Kidney (tissue), 13 donors: ENCODE measurements at regions not wholly inside any gene's neighbourhood (a gene's known extent, or its start where the extent isn't known, plus 50 kb on each side); places are given as distances from the start of the nearest gene placed in this dataset.

Experiments
- DNase-seq, 5 donors: peaks; one replicate each; pipeline ENCODE4 v3.0.0-alpha.2; 2013 to 2020
- FAIRE-seq: peaks from 2 replicates; lab custom pipeline; 2012; peaks lifted over from hg19 to GRCh38; lab: Jason Lieb, UNC
- H3K27ac ChIP-seq, 2 donors: one replicate each; pipeline ENCODE4 v1.7.0; 2013; ENCODE audit warnings: low read depth in 2 of 2, low read length in 2 of 2, inconsistent platforms in 1 of 2
- H3K27me3 ChIP-seq: one replicate; pipeline ENCODE4 v1.7.1; 2013; ENCODE audit warnings: low read length, inconsistent platforms; ENCODE audit not compliant: control insufficient read depth, insufficient read depth
- H3K36me3 ChIP-seq, 3 donors: one replicate each; pipeline versions ENCODE4 v1.7.0 to v1.7.1; 2013; ENCODE audit warnings: low read length in 3 of 3, control low read depth in 1 of 3, inconsistent platforms in 1 of 3; ENCODE audit not compliant: insufficient read depth in 3 of 3, control insufficient read depth in 2 of 3
- H3K4me1 ChIP-seq, 3 donors: one replicate each; pipeline versions ENCODE4 v1.7.0 to v1.7.1; 2013; ENCODE audit warnings: low read length in 3 of 3, inconsistent platforms in 1 of 3, low read depth in 1 of 3; ENCODE audit not compliant: control insufficient read depth in 2 of 3, insufficient read depth in 2 of 3
- H3K4me3 ChIP-seq, 3 donors: one replicate each; pipeline versions ENCODE4 v1.7.0 to v1.8.1; 2013; ENCODE audit warnings: low read length in 3 of 3, control low read depth in 1 of 3, inconsistent platforms in 1 of 3
- H3K9ac ChIP-seq, 3 donors: one replicate each; pipeline versions ENCODE4 v1.7.0 to v1.7.1; 2013; ENCODE audit warnings: low read length in 3 of 3, control low read depth in 1 of 3, inconsistent platforms in 1 of 3
- H3K9me3 ChIP-seq, 3 donors: one replicate each; pipeline versions ENCODE4 v1.7.0 to v1.7.1; 2013; ENCODE audit warnings: low read length in 3 of 3, control low read depth in 1 of 3, inconsistent platforms in 1 of 3; ENCODE audit not compliant: control insufficient read depth in 2 of 3, insufficient read depth in 1 of 3
- intact Hi-C: fragments of 100-400 bp; cut with DNase I; formaldehyde crosslinking; loops from one replicate; pipeline ENCODE4 v1.11.1; 2022
- TF ChIP-seq, protein P1 (sequence below): IDR thresholded peaks from 3 replicates; pipeline ENCODE4 v1.5.1; 2012; ENCODE audit warnings: mild to moderate bottlenecking, moderate library complexity, borderline replicate concordance; ENCODE audit not compliant: insufficient read depth; ENCODE audit errors: extremely low read depth
- donor health status: control.
- donor health status: control.
- donor health status: control.
- donor health status: control.
- donor health status: control.
- donor health status: DM: yes; HTN: yes; CAD: no.
- donor health status: Normal renal cell carcinoma (clear cell type).

GRCh38 chrX:17968367-17968766 lies 107.3 kb upstream of the RAI2 start:
- H3K9me3 ChIP-seq = no peaks in the 10 kb centered on the region
- H3K9ac ChIP-seq = no peak overlapping the region
- FAIRE-seq = no peak
- no peak overlapping the region for H3K4me3 ChIP-seq
- H3K27ac ChIP-seq = no peak overlapping the region
- H3K27me3 ChIP-seq = peaks cover 4% of the 10 kb centered on the region
- TF ChIP-seq, protein P1, sequence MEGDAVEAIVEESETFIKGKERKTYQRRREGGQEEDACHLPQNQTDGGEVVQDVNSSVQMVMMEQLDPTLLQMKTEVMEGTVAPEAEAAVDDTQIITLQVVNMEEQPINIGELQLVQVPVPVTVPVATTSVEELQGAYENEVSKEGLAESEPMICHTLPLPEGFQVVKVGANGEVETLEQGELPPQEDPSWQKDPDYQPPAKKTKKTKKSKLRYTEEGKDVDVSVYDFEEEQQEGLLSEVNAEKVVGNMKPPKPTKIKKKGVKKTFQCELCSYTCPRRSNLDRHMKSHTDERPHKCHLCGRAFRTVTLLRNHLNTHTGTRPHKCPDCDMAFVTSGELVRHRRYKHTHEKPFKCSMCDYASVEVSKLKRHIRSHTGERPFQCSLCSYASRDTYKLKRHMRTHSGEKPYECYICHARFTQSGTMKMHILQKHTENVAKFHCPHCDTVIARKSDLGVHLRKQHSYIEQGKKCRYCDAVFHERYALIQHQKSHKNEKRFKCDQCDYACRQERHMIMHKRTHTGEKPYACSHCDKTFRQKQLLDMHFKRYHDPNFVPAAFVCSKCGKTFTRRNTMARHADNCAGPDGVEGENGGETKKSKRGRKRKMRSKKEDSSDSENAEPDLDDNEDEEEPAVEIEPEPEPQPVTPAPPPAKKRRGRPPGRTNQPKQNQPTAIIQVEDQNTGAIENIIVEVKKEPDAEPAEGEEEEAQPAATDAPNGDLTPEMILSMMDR = no peak
- DNase-seq = no peak
- H3K36me3 ChIP-seq = no peaks in the 10 kb centered on the region
- no peaks in the 10 kb centered on the region for H3K4me1 ChIP-seq
- intact Hi-C loops = no loop called here

DNA sequence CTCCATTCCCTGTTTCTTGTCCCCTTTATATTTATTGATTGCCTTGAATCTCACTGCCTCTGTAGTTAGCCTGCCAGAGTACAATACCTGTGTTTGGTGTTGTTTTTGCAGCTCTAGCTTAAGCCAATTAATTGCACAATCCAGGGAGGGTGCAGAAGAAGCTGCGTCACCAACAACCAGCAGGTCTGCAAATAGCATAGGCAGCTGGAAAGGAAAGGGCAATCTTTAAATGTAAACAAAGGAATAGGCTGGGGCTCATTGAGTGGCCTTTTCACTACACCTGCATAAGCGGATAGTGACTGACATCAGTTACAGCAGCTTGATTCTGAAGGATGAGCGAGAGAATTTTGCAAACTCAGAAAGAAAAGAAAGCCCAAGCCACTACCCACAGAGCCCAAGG lies 106.8 kb upstream of the RAI2 start:
- no peaks in the 10 kb centered on the region for H3K4me1 ChIP-seq
- no peaks in the 10 kb centered on the region for H3K9me3 ChIP-seq
- peaks cover 4% of the 10 kb centered on the region for H3K27me3 ChIP-seq
- H3K9ac ChIP-seq = no peak overlapping the region
- FAIRE-seq (no peak), DNase-seq (no peak)
- H3K4me3 ChIP-seq = no peak overlapping the region
- TF ChIP-seq, protein P1 = no peak
- intact Hi-C loops = no loop called here
- no peak overlapping the region for H3K27ac ChIP-seq
- no peaks in the 10 kb centered on the region for H3K36me3 ChIP-seq

DNA sequence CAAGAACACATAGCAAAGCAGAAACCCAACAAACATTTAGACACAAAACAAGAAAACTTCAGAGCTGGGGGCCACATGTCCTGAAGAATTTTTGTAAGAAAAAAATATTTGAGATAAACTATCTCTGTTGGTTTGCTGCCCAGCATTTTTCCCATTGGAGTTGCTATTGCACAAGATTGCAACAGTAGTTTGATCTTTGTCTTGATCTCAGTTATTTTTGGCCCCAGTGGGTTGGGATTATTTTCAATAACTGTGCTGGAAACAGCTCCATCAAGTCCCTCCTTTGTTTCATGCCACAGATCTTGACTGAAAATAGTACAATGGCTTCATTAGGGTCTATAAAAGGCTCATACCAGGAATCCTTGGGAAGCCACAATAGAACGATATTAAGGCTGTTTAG lies 103.8 kb upstream of the RAI2 start:
- Histone ChIP-seq H3K4me1 (no peaks in the 10 kb centered on the region), H3K27me3 (no peaks in the 10 kb centered on the region), H3K9ac (no peak overlapping the region), H3K9me3 (no peaks in the 10 kb centered on the region), H3K36me3 (no peaks in the 10 kb centered on the region), H3K4me3 (no peak overlapping the region), H3K27ac (no peak overlapping the region)
- no peak for FAIRE-seq
- DNase-seq = no peak
- intact Hi-C loops = no loop called here
- TF ChIP-seq, protein P1 = no peak

DNA sequence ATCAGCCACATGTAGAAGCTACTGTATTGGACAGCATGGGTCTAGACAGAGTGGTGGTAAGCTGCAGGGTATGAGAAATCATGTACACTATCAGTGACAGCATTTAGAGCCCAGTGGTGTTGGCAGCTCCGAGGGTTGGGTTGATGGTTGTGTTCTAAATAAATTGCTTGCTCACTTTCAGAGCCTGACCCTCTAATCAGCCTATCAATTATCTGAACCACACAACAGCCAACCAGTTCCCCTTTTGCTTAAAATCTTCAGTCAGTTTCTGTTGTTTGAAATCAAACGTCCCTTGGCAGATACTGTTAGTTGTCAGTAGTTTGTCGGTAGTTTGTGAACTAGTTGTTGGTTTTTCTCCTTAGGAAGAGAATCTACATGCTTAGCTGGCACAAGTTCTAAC lies 99.8 kb upstream of the RAI2 start:
- Histone ChIP-seq H3K9ac (no peak overlapping the region), H3K36me3 (no peaks in the 10 kb centered on the region), H3K9me3 (no peaks in the 10 kb centered on the region), H3K27me3 (no peaks in the 10 kb centered on the region), H3K27ac (no peak overlapping the region), H3K4me3 (no peak overlapping the region), H3K4me1 (no peaks in the 10 kb centered on the region)
- DNase-seq = no peak
- FAIRE-seq = no peak
- intact Hi-C loops = no loop called here
- TF ChIP-seq, protein P1 = no peak
